Liver (tissue), 8 donors: ENCODE measurements at regions not wholly inside any gene's neighbourhood (a gene's known extent, or its start where the extent isn't known, plus 50 kb on each side); places are given as distances from the start of the nearest gene placed in this dataset.

ENCODE experiments used
- DNase-seq: peaks from one replicate; pipeline ENCODE4 v3.0.0-alpha.2; 2017; ENCODE audit warnings: low spot score
- H3K27ac ChIP-seq, 2 donors: one replicate each; pipeline ENCODE4 v1.7.0; 2013; ENCODE audit warnings: inconsistent platforms in 2 of 2, low read length in 2 of 2, control low read depth in 1 of 2, low read depth in 1 of 2, mild to moderate bottlenecking in 1 of 2
- H3K27me3 ChIP-seq, 4 donors: one replicate each; pipeline versions ENCODE4 v1.6.1 to v1.7.0; 2013; ENCODE audit warnings: low read length in 3 of 4, inconsistent platforms in 1 of 4, mild to moderate bottlenecking in 1 of 4, moderate library complexity in 1 of 4; ENCODE audit not compliant: control insufficient read depth in 4 of 4, insufficient read depth in 4 of 4
- H3K36me3 ChIP-seq, 4 donors: one replicate each; pipeline versions ENCODE4 v1.6.1 to v1.7.0; 2013; ENCODE audit warnings: low read length in 3 of 4, mild to moderate bottlenecking in 3 of 4, low read depth in 1 of 4, moderate library complexity in 1 of 4; ENCODE audit not compliant: control insufficient read depth in 4 of 4, insufficient read depth in 3 of 4
- H3K4me1 ChIP-seq, 4 donors: one replicate each; pipeline versions ENCODE4 v1.6.1 to v1.7.0; 2013; ENCODE audit warnings: low read length in 3 of 4, mild to moderate bottlenecking in 3 of 4, moderate library complexity in 1 of 4; ENCODE audit not compliant: control insufficient read depth in 4 of 4, insufficient read depth in 4 of 4
- H3K4me3 ChIP-seq, 3 donors: one replicate each; pipeline versions ENCODE4 v1.6.1 to v1.7.0; 2013; ENCODE audit warnings: low read length in 3 of 3, control low read depth in 1 of 3, low read depth in 1 of 3, mild to moderate bottlenecking in 1 of 3
- H3K9ac ChIP-seq, 2 donors: one replicate each; pipeline ENCODE4 v1.7.0; 2013; ENCODE audit warnings: low read length in 2 of 2, mild to moderate bottlenecking in 2 of 2, moderate library complexity in 2 of 2, control low read depth in 1 of 2, low read depth in 1 of 2
- H3K9me3 ChIP-seq, 4 donors: one replicate each; pipeline versions ENCODE4 v1.6.1 to v1.7.0; 2013; ENCODE audit warnings: low read length in 3 of 4; ENCODE audit not compliant: control insufficient read depth in 4 of 4
- CTCF ChIP-seq: fragments of 150-350 bp; IDR thresholded peaks from 2 replicates; pipeline ENCODE4 v1.5.1; 2017; ENCODE audit warnings: improper control_type of control experiment, low read depth, low read length; ENCODE audit not compliant: missing input control
- EGR1 ChIP-seq, 2 donors: IDR thresholded peaks; 2 replicates each; pipeline ENCODE4 v1.6.1; 2016 to 2018; ENCODE audit warnings: antibody characterized with exemption in 2 of 2, low read depth in 2 of 2
- FOXA1 ChIP-seq: IDR thresholded peaks from 2 replicates; pipeline ENCODE4 v1.6.1; 2016; ENCODE audit warnings: antibody characterized with exemption
- FOXA2 ChIP-seq: IDR thresholded peaks from 2 replicates; pipeline ENCODE4 v1.6.1; 2016; ENCODE audit warnings: antibody characterized with exemption
- GABPA ChIP-seq, 2 donors: IDR thresholded peaks in 1 of 2; conservative IDR thresholded peaks in 1 of 2; 2 replicates each; pipeline ENCODE4 v1.6.1; 2016; ENCODE audit warnings: antibody characterized with exemption in 2 of 2, mild to moderate bottlenecking in 1 of 2, moderate library complexity in 1 of 2
- HNF4A ChIP-seq, 2 donors: conservative IDR thresholded peaks; 2 replicates each; pipeline ENCODE4 v1.6.1; 2016; ENCODE audit warnings: antibody characterized with exemption in 2 of 2, mild to moderate bottlenecking in 2 of 2
- HNF4G ChIP-seq: IDR thresholded peaks from 2 replicates; pipeline ENCODE4 v1.6.1; 2016; ENCODE audit warnings: antibody characterized with exemption
- MAX ChIP-seq: IDR thresholded peaks from 2 replicates; pipeline ENCODE4 v1.6.1; 2016; ENCODE audit warnings: antibody characterized with exemption
- NR2F2 ChIP-seq: IDR thresholded peaks from 2 replicates; pipeline ENCODE4 v1.6.1; 2016; ENCODE audit warnings: antibody characterized with exemption
- RAD21 ChIP-seq, 2 donors: IDR thresholded peaks; 2 replicates each; pipeline ENCODE4 v1.6.1; 2016; ENCODE audit warnings: antibody characterized with exemption in 2 of 2, mild to moderate bottlenecking in 2 of 2
- REST ChIP-seq: IDR thresholded peaks from 2 replicates; pipeline ENCODE4 v1.6.1; 2016; ENCODE audit warnings: antibody characterized with exemption, mild to moderate bottlenecking
- RXRA ChIP-seq, 2 donors: IDR thresholded peaks; 2 replicates each; pipeline ENCODE4 v1.6.1; 2017 to 2018; ENCODE audit warnings: antibody characterized with exemption in 2 of 2, mild to moderate bottlenecking in 1 of 2
- SP1 ChIP-seq: IDR thresholded peaks from 2 replicates; pipeline ENCODE4 v1.6.1; 2018; ENCODE audit warnings: antibody characterized with exemption, mild to moderate bottlenecking
- TAF1 ChIP-seq: conservative IDR thresholded peaks from 2 replicates; pipeline ENCODE4 v1.6.1; 2016; ENCODE audit warnings: antibody characterized with exemption, mild to moderate bottlenecking
- YY1 ChIP-seq: IDR thresholded peaks from 2 replicates; pipeline ENCODE4 v1.6.1; 2016; ENCODE audit warnings: antibody characterized with exemption, mild to moderate bottlenecking
- ZBTB33 ChIP-seq: IDR thresholded peaks from 2 replicates; pipeline ENCODE4 v1.6.1; 2016; ENCODE audit warnings: antibody characterized with exemption
- WGBS: extraction: QIAGEN DNeasy Blood & Tissue Kit; methylation state at CpG from one replicate; pipeline ENCODE4 v1.1.7; 2013; 5-methylcytosine and 5-hydroxymethylcytosine counted together
- donor health status: healthy.
- donor health status: healthy.
- donor health status: healthy.
- donor health status: healthy.
- donor health status: healthy.

- no peak for DNase-seq
- Histone ChIP-seq H3K4me1 (no peaks in the 10 kb centered on the region), H3K36me3 (no peaks in the 10 kb centered on the region), H3K9ac (no peak overlapping the region), H3K27me3 (peaks cover 0 to 3% (median 0%) of the 10 kb centered on the region in 4 donors), H3K9me3 (no peaks in the 10 kb centered on the region), H3K4me3 (no peak overlapping the region), H3K27ac (no peak overlapping the region)
- 81% methylated on average over 11 of the region's 11 CpGs for WGBS
- no peak for TF ChIP-seq HNF4G
- no peak for TF ChIP-seq EGR1 (IDR thresholded peaks at IDR 0.05; ENCODE audit: low read depth in 2 of 2)
- no peak for TF ChIP-seq RXRA (IDR thresholded peaks at IDR 0.05)
- TF ChIP-seq RAD21 (IDR thresholded peaks at IDR 0.05): no peak
- TF ChIP-seq MAX: no peak
- no peak for TF ChIP-seq SP1
- TF ChIP-seq GABPA (IDR thresholded peaks at IDR 0.05 in 1 of 2, conservative IDR thresholded peaks at IDR 0.05 in 1 of 2): no peak
- TF ChIP-seq FOXA2: no peak
- TF ChIP-seq CTCF: no peak
- no peak for TF ChIP-seq FOXA1
- TF ChIP-seq ZBTB33: no peak
- TF ChIP-seq YY1: no peak
- no peak for TF ChIP-seq REST
- no peak for TF ChIP-seq TAF1
- TF ChIP-seq NR2F2: no peak
- no peak for TF ChIP-seq HNF4A (conservative IDR thresholded peaks at IDR 0.05)
Measured at GRCh38 chr11:134882141-134882540, 470.1 kb upstream of the B3GAT1 start.

GRCh38 chr11:134880788-134881187 is 468.7 kb upstream of the B3GAT1 start:
- Histone ChIP-seq H3K4me3 (no peak overlapping the region), H3K27ac (no peak overlapping the region), H3K4me1 (no peaks in the 10 kb centered on the region), H3K9ac (no peak overlapping the region), H3K9me3 (no peaks in the 10 kb centered on the region), H3K36me3 (no peaks in the 10 kb centered on the region), H3K27me3 (peaks cover 0 to 3% (median 0%) of the 10 kb centered on the region in 4 donors)
- TF ChIP-seq ZBTB33 (no peak), NR2F2 (no peak), RXRA (IDR thresholded peaks at IDR 0.05) (no peak)
- DNase-seq: no peak
- 59% methylated on average over 6 of the region's 6 CpGs for WGBS
